H1 (cell line): ENCODE measurements at regions not wholly inside any gene's neighbourhood (a gene's known extent, or its start where the extent isn't known, plus 50 kb on each side); places are given as distances from the start of the nearest gene placed in this dataset.

Experiments used
- CTCF ChIA-PET: fragments of 300-600 bp; sonication (Branson Sonifier 250); formaldehyde crosslinking; loops from one replicate; lab custom pipeline; 2021; ENCODE audit not compliant: partially characterized antibody; lab: Charles Lee
- POLR2A ChIA-PET: fragments of 300-600 bp; sonication (Branson Sonifier 250); formaldehyde crosslinking; loops from one replicate; lab custom pipeline; 2021; ENCODE audit warnings: inconsistent platforms; ENCODE audit not compliant: partially characterized antibody; lab: Charles Lee
- DNase-seq, 2 experiments: peaks; one replicate each; pipeline versions ENCODE4 v3.0.0 to v3.0.0-alpha.2; 2010 to 2022; ENCODE audit warnings: low spot score in 2 of 2, low read depth in 1 of 2, mixed read lengths in 1 of 2
- FAIRE-seq: peaks from 2 replicates; lab custom pipeline; 2011; peaks lifted over from hg19 to GRCh38; lab: Jason Lieb, UNC
- H2AFZ ChIP-seq: 2 replicates; pipeline ENCODE4 v1.8.1; 2012; ENCODE audit warnings: low read length, inconsistent platforms
- H2AK5ac ChIP-seq: 2 replicates; pipeline ENCODE4 v1.6.1; 2013; ENCODE audit warnings: low read depth, low read length
- H2BK120ac ChIP-seq: replicated peaks from 2 replicates; pipeline ENCODE3; 2013; ENCODE audit warnings: low read depth, low read length, inconsistent platforms
- H2BK12ac ChIP-seq: 2 replicates; pipeline ENCODE4 v1.6.1; 2013; ENCODE audit warnings: low read depth, low read length
- H2BK15ac ChIP-seq: 2 replicates; pipeline ENCODE4 v1.6.1; 2013; ENCODE audit warnings: low read length
- H2BK20ac ChIP-seq: 2 replicates; pipeline ENCODE4 v1.6.1; 2013; ENCODE audit warnings: low read length
- H2BK5ac ChIP-seq: 2 replicates; pipeline ENCODE4 v1.6.1; 2013; ENCODE audit warnings: low read depth, low read length
- H3K14ac ChIP-seq: 2 replicates; pipeline ENCODE4 v1.6.1; 2013; ENCODE audit warnings: inconsistent platforms; ENCODE audit not compliant: insufficient read length
- H3K18ac ChIP-seq: 2 replicates; pipeline ENCODE4 v1.6.1; 2013; ENCODE audit warnings: low read length; ENCODE audit errors: extremely low read depth
- H3K23ac ChIP-seq: 2 replicates; pipeline ENCODE4 v1.6.1; 2013; ENCODE audit warnings: inconsistent platforms; ENCODE audit not compliant: insufficient read length
- H3K23me2 ChIP-seq: 2 replicates; pipeline ENCODE4 v1.6.1; 2013; ENCODE audit warnings: low read depth, low read length
- H3K27ac ChIP-seq: 2 replicates; pipeline ENCODE4 v1.6.1; 2011; ENCODE audit warnings: low read depth, low read length, inconsistent platforms
- H3K27me3 ChIP-seq, 4 experiments: replicated peaks in 1 of 4; 1 replicate in 1 of 4; 2 replicates in 3 of 4; pipeline versions ENCODE4 v1.6.1 to v1.8.1; 2011 to 2013; ENCODE audit warnings: low read length in 3 of 4, mild to moderate bottlenecking in 3 of 4, inconsistent platforms in 2 of 4, mixed read lengths in 2 of 4, moderate library complexity in 1 of 4; ENCODE audit not compliant: control insufficient read depth in 3 of 4, insufficient read depth in 3 of 4; ENCODE audit errors: extremely low read depth in 1 of 4
- H3K36me3 ChIP-seq, 4 experiments: 2 replicates each; pipeline versions ENCODE4 v1.6.1 to v1.8.1; 2011 to 2013; ENCODE audit warnings: mild to moderate bottlenecking in 4 of 4, low read length in 3 of 4, moderate library complexity in 2 of 4, control low read depth in 1 of 4, inconsistent platforms in 1 of 4; ENCODE audit not compliant: insufficient read depth in 4 of 4, control insufficient read depth in 2 of 4
- H3K4ac ChIP-seq: replicated peaks from 2 replicates; pipeline ENCODE3; 2013; ENCODE audit warnings: low read length, low read depth, mixed read lengths, inconsistent platforms; ENCODE audit not compliant: insufficient read length
- H3K4me1 ChIP-seq, 4 experiments: replicated peaks in 1 of 4; 1 replicate in 1 of 4; 2 replicates in 3 of 4; pipeline versions ENCODE4 v1.6.1 to v1.8.1; 2011 to 2013; ENCODE audit warnings: low read length in 3 of 4, inconsistent platforms in 2 of 4, mixed read lengths in 1 of 4; ENCODE audit not compliant: insufficient read depth in 4 of 4, control insufficient read depth in 3 of 4
- H3K4me2 ChIP-seq, 2 experiments: 2 replicates each; pipeline versions ENCODE4 v1.6.1 to v1.8.1; 2011 to 2013; ENCODE audit warnings: low read depth in 2 of 2, low read length in 2 of 2, control low read depth in 1 of 2, inconsistent platforms in 1 of 2, mild to moderate bottlenecking in 1 of 2; ENCODE audit not compliant: insufficient read depth in 1 of 2
- H3K4me3 ChIP-seq, 4 experiments: fragments of 200-600, 300-600 bp in 1 of 4; sonication (generic), shearing (Covaris generic), sonication (Bioruptor Twin) in 1 of 4; 2 replicates each; pipeline versions ENCODE4 v1.5.1 to v1.8.1; 2011 to 2016; ENCODE audit warnings: low read length in 4 of 4, low read depth in 3 of 4, control low read depth in 2 of 4, inconsistent platforms in 2 of 4, mild to moderate bottlenecking in 2 of 4, mixed read lengths in 1 of 4, moderate library complexity in 1 of 4; ENCODE audit not compliant: insufficient read depth in 2 of 4; ENCODE audit errors: extremely low read depth in 1 of 4
- H3K56ac ChIP-seq: replicated peaks from 2 replicates; pipeline ENCODE3; 2013; ENCODE audit warnings: low read depth, mild to moderate bottlenecking, mixed read lengths, low read length, inconsistent platforms; ENCODE audit not compliant: insufficient read length
- H3K79me1 ChIP-seq: 2 replicates; pipeline ENCODE4 v1.6.1; 2013; ENCODE audit warnings: low read depth, low read length, control low read depth
- H3K79me2 ChIP-seq, 2 experiments: 2 replicates each; pipeline versions ENCODE4 v1.6.1 to v1.8.1; 2012 to 2013; ENCODE audit warnings: low read length in 2 of 2, mild to moderate bottlenecking in 2 of 2, inconsistent platforms in 1 of 2; ENCODE audit not compliant: insufficient read depth in 2 of 2, control insufficient read depth in 1 of 2
- H3K9ac ChIP-seq, 4 experiments: replicated peaks in 1 of 4; 1 replicate in 1 of 4; 2 replicates in 3 of 4; pipeline versions ENCODE4 v1.6.1 to v1.8.1; 2011 to 2013; ENCODE audit warnings: low read depth in 3 of 4, low read length in 3 of 4, control low read depth in 2 of 4, mild to moderate bottlenecking in 2 of 4, moderate library complexity in 2 of 4, inconsistent platforms in 1 of 4; ENCODE audit errors: extremely low read depth in 1 of 4
- H3K9me3 ChIP-seq, 2 experiments: 2 replicates each; pipeline versions ENCODE4 v1.6.1 to v1.8.1; 2012 to 2013; ENCODE audit warnings: mild to moderate bottlenecking in 2 of 2, moderate library complexity in 2 of 2, control low read depth in 1 of 2, inconsistent platforms in 1 of 2, low read depth in 1 of 2, low read length in 1 of 2, mixed read lengths in 1 of 2; ENCODE audit not compliant: insufficient read depth in 2 of 2
- H4K20me1 ChIP-seq, 2 experiments: replicated peaks in 1 of 2; 2 replicates each; pipeline versions ENCODE3 to v1.8.1; 2011 to 2013; ENCODE audit warnings: inconsistent platforms in 2 of 2, low read length in 2 of 2, mild to moderate bottlenecking in 1 of 2; ENCODE audit not compliant: insufficient read depth in 2 of 2, control insufficient read depth in 1 of 2
- H4K5ac ChIP-seq: 2 replicates; pipeline ENCODE4 v1.6.1; 2013; ENCODE audit warnings: low read length, low read depth, mixed read lengths, inconsistent platforms; ENCODE audit not compliant: insufficient read length
- H4K8ac ChIP-seq: 2 replicates; pipeline ENCODE4 v1.8.0; 2013; ENCODE audit warnings: mild to moderate bottlenecking, moderate library complexity, low read length, inconsistent platforms; ENCODE audit not compliant: insufficient read depth; ENCODE audit errors: extremely low read depth
- H4K91ac ChIP-seq: replicated peaks from 2 replicates; pipeline ENCODE3; 2013; ENCODE audit warnings: low read length, mixed read lengths, inconsistent platforms; ENCODE audit not compliant: insufficient read length
- ATF3 ChIP-seq: IDR thresholded peaks from 2 replicates; pipeline ENCODE4 v1.6.1; 2011; ENCODE audit warnings: low read depth, mild to moderate bottlenecking, low read length; ENCODE audit not compliant: insufficient read depth
- CBX5 ChIP-seq: fragments of 300-800, 300-1000 bp; sonication (generic); IDR thresholded peaks from 2 replicates; pipeline ENCODE4 v1.7.1; 2016; ENCODE audit warnings: antibody characterized with exemption, low read length, low read depth
- EZH2 ChIP-seq: fragments of 200-600 bp; sonication (generic); IDR thresholded peaks from 2 replicates; pipeline ENCODE4 v1.7.1; 2012; ENCODE audit warnings: low read depth, mild to moderate bottlenecking, moderate library complexity, low read length, inconsistent platforms; ENCODE audit not compliant: severe bottlenecking
- HDAC6 ChIP-seq: IDR thresholded peaks from one replicate; pipeline ENCODE4 v1.7.1; 2012; ENCODE audit warnings: low read depth, mild to moderate bottlenecking, inconsistent platforms, low read length, moderate library complexity
- KDM4A ChIP-seq: IDR thresholded peaks from one replicate; pipeline ENCODE4 v1.7.1; 2012; ENCODE audit warnings: low read depth, mild to moderate bottlenecking, moderate library complexity, low read length, inconsistent platforms; ENCODE audit not compliant: severe bottlenecking
- RBBP5 ChIP-seq: IDR thresholded peaks from 2 replicates; pipeline ENCODE4 v1.7.1; 2012; ENCODE audit warnings: low read depth, mild to moderate bottlenecking, inconsistent platforms, low read length, moderate library complexity, borderline replicate concordance
- SAP30 ChIP-seq: fragments of 300-600 bp; sonication (generic); IDR thresholded peaks from 2 replicates; pipeline ENCODE4 v1.7.1; 2012; ENCODE audit warnings: low read length, moderate library complexity, mild to moderate bottlenecking, inconsistent platforms; ENCODE audit not compliant: insufficient read depth, insufficient replicate concordance
- SIN3A ChIP-seq, 2 experiments: IDR thresholded peaks in 1 of 2; conservative IDR thresholded peaks in 1 of 2; 2 replicates each; pipeline ENCODE4 v1.6.1; 2011 to 2012; ENCODE audit warnings: low read length in 2 of 2, improper control_type of control experiment in 1 of 2, low read depth in 1 of 2, mild to moderate bottlenecking in 1 of 2
- TAF7 ChIP-seq: optimal IDR thresholded peaks from 2 replicates; pipeline ENCODE3; 2011; ENCODE audit warnings: low read depth, mild to moderate bottlenecking, inconsistent platforms, low read length, moderate library complexity, borderline replicate concordance
- TEAD4 ChIP-seq: IDR thresholded peaks from 2 replicates; pipeline ENCODE4 v1.6.1; 2012; ENCODE audit warnings: low read depth, low read length, inconsistent platforms, mixed read lengths
- WGBS, 2 experiments: shearing (Covaris generic) in 1 of 2; methylation state at CpG; one replicate each; pipeline versions ENCODE4 v1.1.6 to v1.1.7; 2013 to 2015; ENCODE audit warnings: low lambda C conversion rate in 2 of 2, mixed read lengths in 2 of 2, inconsistent platforms in 1 of 2, low coverage in 1 of 2, missing lambda C conversion rate in 1 of 2; ENCODE audit not compliant: insufficient replicate concordance in 2 of 2, insufficient coverage in 1 of 2, insufficient read length in 1 of 2; ENCODE audit errors: extremely low coverage in 1 of 2, missing lambda C conversion rate in 1 of 2; 5-methylcytosine and 5-hydroxymethylcytosine counted together

- H3K27me3 ChIP-seq = no peaks in the 10 kb centered on the region
- POLR2A ChIA-PET = interaction anchor here (0.7 kb wide), 2 partner anchors 358 to 641 kb away, joined by 3 to 4 read pairs; no protein-coding TSS in a partner anchor
- WGBS, 2 experiments = 95% methylated on average over 4 of the region's 4 CpGs; no CpG with 5 or more reads in 1 of the 2 experiments
Measured at GRCh38 chr12:33763331-33763730, 259.0 kb upstream of the ALG10 start.

More at GRCh38 chr12:33763331-33763730, 259.0 kb upstream of the ALG10 start:
- Histone ChIP-seq H3K9me3 (no peaks in the 10 kb centered on the region), H2BK15ac (no peak overlapping the region), H2BK120ac (no peak overlapping the region), H3K79me1 (no peaks in the 10 kb centered on the region), H3K14ac (no peak overlapping the region), H2BK12ac (no peak overlapping the region), H3K4ac (no peak overlapping the region), H2BK5ac (no peak overlapping the region), H3K23me2 (no peaks in the 10 kb centered on the region), H3K23ac (no peak overlapping the region), H3K9ac (no peak overlapping the region), H2BK20ac (no peak overlapping the region), H3K79me2 (no peaks in the 10 kb centered on the region), H3K4me3 (no peak overlapping the region), H3K18ac (no peak overlapping the region), H2AK5ac (no peak overlapping the region), H3K27ac (no peak overlapping the region), H4K8ac (no peak overlapping the region), H4K5ac (no peak overlapping the region), H4K91ac (no peak overlapping the region), H3K4me1 (no peaks in the 10 kb centered on the region), H3K4me2 (no peak overlapping the region), H3K56ac (no peak overlapping the region), H4K20me1 (no peaks in the 10 kb centered on the region), H3K36me3 (no peaks in the 10 kb centered on the region), H2AFZ (no peak overlapping the region)
- no peak for FAIRE-seq
- TF ChIP-seq SIN3A (conservative IDR thresholded peaks at IDR 0.05 in 1 of 2, IDR thresholded peaks at IDR 0.05 in 1 of 2; ENCODE audit: low read depth in 1 of 2, low read length in 2 of 2) = no peak
- no peak for TF ChIP-seq CBX5
- TF ChIP-seq SAP30 = no peak
- TF ChIP-seq TAF7 = no peak
- no peak for TF ChIP-seq KDM4A
- no peak for TF ChIP-seq HDAC6
- no peak for TF ChIP-seq ATF3
- no peak for TF ChIP-seq RBBP5
- no peak for TF ChIP-seq EZH2
- no peak for TF ChIP-seq TEAD4
- no peak for DNase-seq
- CTCF ChIA-PET = no interaction called here
